ENCODE measurements at regions not wholly inside any gene's neighbourhood (a gene's known extent, or its start where the extent isn't known, plus 50 kb on each side); places are given as distances from the start of the nearest gene placed in this dataset.

DNA sequence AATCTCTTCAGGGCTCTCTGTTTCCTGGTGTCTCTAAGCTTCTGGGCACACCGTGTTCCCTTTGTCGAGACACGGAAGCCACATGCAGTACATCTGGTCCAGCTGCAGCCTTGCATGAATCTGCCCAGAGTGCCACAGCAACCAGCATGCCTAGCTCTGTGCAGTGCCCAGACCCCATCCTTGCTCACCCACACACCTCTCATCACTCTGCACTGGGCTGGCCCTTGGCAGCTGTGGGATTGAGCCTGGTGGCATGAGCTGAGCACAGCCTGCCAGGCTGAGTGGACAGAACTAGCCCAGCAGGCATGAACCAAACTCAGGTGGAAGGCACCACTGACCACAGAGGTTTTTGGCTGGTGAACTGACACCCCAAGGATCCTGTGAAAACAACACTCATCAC lies 279.9 kb downstream of the ATXN7L3B start:
- TF ChIP-seq POLR2A (IDR thresholded peaks at IDR 0.05), result no peak
- TF ChIP-seq, protein P1, sequence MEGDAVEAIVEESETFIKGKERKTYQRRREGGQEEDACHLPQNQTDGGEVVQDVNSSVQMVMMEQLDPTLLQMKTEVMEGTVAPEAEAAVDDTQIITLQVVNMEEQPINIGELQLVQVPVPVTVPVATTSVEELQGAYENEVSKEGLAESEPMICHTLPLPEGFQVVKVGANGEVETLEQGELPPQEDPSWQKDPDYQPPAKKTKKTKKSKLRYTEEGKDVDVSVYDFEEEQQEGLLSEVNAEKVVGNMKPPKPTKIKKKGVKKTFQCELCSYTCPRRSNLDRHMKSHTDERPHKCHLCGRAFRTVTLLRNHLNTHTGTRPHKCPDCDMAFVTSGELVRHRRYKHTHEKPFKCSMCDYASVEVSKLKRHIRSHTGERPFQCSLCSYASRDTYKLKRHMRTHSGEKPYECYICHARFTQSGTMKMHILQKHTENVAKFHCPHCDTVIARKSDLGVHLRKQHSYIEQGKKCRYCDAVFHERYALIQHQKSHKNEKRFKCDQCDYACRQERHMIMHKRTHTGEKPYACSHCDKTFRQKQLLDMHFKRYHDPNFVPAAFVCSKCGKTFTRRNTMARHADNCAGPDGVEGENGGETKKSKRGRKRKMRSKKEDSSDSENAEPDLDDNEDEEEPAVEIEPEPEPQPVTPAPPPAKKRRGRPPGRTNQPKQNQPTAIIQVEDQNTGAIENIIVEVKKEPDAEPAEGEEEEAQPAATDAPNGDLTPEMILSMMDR (IDR thresholded peaks at IDR 0.05), result no peak

Data from thyroid gland (tissue), 4 donors.